ENCODE measurements at regions not wholly inside any gene's neighbourhood (a gene's known extent, or its start where the extent isn't known, plus 50 kb on each side); places are given as distances from the start of the nearest gene placed in this dataset.

- TF ChIP-seq U2AF1 (optimal IDR thresholded peaks at IDR 0.05; ENCODE audit: low read depth, low read length) (no peak), ZNF280B (CRISPR knock-in tag; IDR thresholded peaks at IDR 0.05) (no peak), NCOA6 (IDR thresholded peaks at IDR 0.05) (no peak), ZNF384 (IDR thresholded peaks at IDR 0.05; ENCODE audit: low read depth, low read length) (no peak), TARDBP (IDR thresholded peaks at IDR 0.05) (no peak), KLF13 (tag; IDR thresholded peaks at IDR 0.05; ENCODE audit: borderline replicate concordance, low read depth) (no peak), SMAD1 (IDR thresholded peaks at IDR 0.05; ENCODE audit: low read depth, low read length, partially characterized antibody) (no peak), ZBTB8A (IDR thresholded peaks at IDR 0.05; ENCODE audit: partially characterized antibody) (no peak), ZNF778 (CRISPR knock-in tag; IDR thresholded peaks at IDR 0.05) (no peak), HMGXB4 (CRISPR knock-in tag; IDR thresholded peaks at IDR 0.05) (no peak), ZFP1 (CRISPR knock-in tag; IDR thresholded peaks at IDR 0.05) (no peak), ZNF436 (CRISPR knock-in tag; IDR thresholded peaks at IDR 0.05) (no peak)
- DNase-seq (ENCODE audit: extremely low read depth in 1 of 4, low spot score in 3 of 4): no peak
- no peaks in the 10 kb centered on the region for H3K9me3 ChIP-seq (replicated peaks; ENCODE audit: control insufficient read depth, insufficient read depth, low read depth, low read length)
- in situ Hi-C loops (cut with MboI): no loop called here
- BruUV-seq (replicated peaks): no TSS peak
- H4K20me1 ChIP-seq (replicated peaks; ENCODE audit: control insufficient read depth, insufficient read depth, low read length): no peaks in the 10 kb centered on the region
- intact Hi-C loops (cut with micrococcal nuclease): no loop called here
- no peaks in the 10 kb centered on the region for H3K79me2 ChIP-seq (ENCODE audit: control insufficient read depth, insufficient read depth, low read length)
- 0% methylated on average over 8 of the region's 8 CpGs for WGBS (ENCODE audit: insufficient coverage, low coverage, missing lambda C conversion rate)
- H3K27ac ChIP-seq (ENCODE audit: extremely low read depth, low read depth, low read length): no peak overlapping the region
- H2AFZ ChIP-seq (ENCODE audit: low read depth, low read length): no peak overlapping the region
- no peak overlapping the region for H3K4me3 ChIP-seq
- H3K4me1 ChIP-seq (replicated peaks in 1 of 2; ENCODE audit: control insufficient read depth in 2 of 2, insufficient read depth in 2 of 2, low read length in 2 of 2): no peaks in the 10 kb centered on the region
- CTCF ChIA-PET (ENCODE audit: low intra/inter-chr PET ratio): no interaction called here
- H3K9ac ChIP-seq (ENCODE audit: insufficient read depth in 1 of 2, low read depth in 2 of 2, low read length in 2 of 2): no peak overlapping the region
- H3K27me3 ChIP-seq (ENCODE audit: control insufficient read depth in 2 of 2, insufficient read depth in 2 of 2, low read length in 2 of 2): peaks cover 0 to 6% of the 10 kb centered on the region in 2 experiments; a peak in 2 of 5 replicates
- ATAC-seq: no peak
- POLR2A ChIA-PET: no interaction called here
- H3K4me2 ChIP-seq (ENCODE audit: insufficient read depth, low read length): no peak overlapping the region
- no peaks in the 10 kb centered on the region for H3K36me3 ChIP-seq (ENCODE audit: control insufficient read depth, insufficient read depth, low read length)
- no peaks in the 10 kb centered on the region for H3K9me1 ChIP-seq (ENCODE audit: control insufficient read depth, insufficient read depth, low read length)
- FAIRE-seq: no peak
These were observed 514.4 kb upstream of the HS6ST1 start for GRCh38 chr2:128832946-128833663.
